Gastroesophageal sphincter (tissue), 3 donors: ENCODE measurements at regions not wholly inside any gene's neighbourhood (a gene's known extent, or its start where the extent isn't known, plus 50 kb on each side); places are given as distances from the start of the nearest gene placed in this dataset.

Source experiments
- POLR2AphosphoS5 ChIP-seq: sonication (generic); formaldehyde crosslinking; IDR thresholded peaks from one replicate; pipeline ENCODE4 v1.6.1; 2017; ENCODE audit warnings: antibody characterized with exemption
- TF ChIP-seq, protein P1 (sequence below), 4 experiments: fragments of 200-600 bp in 2 of 4; fragments of 450-650 bp in 2 of 4; sonication (generic) in 1 of 4; IDR thresholded peaks; one replicate each; pipeline ENCODE4 v1.5.1; 2017 to 2019; ENCODE audit warnings: antibody characterized with exemption in 4 of 4, mild to moderate bottlenecking in 2 of 4, moderate library complexity in 2 of 4

DNA sequence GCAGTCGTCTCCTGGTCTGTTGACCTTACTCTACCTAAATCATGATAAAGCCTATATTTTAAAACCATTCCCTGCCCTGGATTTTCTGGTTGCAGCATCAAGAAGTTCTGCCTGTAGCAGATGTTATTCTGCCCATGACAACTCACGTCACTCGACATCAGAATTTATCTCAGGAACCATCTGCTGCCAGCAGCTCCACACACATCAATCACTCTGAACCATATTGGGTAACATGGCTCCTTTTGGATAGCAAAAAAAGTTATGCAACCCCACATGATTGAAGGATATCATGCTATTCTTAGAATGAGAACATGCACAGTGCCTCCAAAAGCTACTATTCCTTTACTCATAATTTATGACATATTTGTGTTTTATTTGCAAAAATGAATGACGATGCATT lies 341.4 kb downstream of the DHRSX start:
- TF ChIP-seq, protein P1, sequence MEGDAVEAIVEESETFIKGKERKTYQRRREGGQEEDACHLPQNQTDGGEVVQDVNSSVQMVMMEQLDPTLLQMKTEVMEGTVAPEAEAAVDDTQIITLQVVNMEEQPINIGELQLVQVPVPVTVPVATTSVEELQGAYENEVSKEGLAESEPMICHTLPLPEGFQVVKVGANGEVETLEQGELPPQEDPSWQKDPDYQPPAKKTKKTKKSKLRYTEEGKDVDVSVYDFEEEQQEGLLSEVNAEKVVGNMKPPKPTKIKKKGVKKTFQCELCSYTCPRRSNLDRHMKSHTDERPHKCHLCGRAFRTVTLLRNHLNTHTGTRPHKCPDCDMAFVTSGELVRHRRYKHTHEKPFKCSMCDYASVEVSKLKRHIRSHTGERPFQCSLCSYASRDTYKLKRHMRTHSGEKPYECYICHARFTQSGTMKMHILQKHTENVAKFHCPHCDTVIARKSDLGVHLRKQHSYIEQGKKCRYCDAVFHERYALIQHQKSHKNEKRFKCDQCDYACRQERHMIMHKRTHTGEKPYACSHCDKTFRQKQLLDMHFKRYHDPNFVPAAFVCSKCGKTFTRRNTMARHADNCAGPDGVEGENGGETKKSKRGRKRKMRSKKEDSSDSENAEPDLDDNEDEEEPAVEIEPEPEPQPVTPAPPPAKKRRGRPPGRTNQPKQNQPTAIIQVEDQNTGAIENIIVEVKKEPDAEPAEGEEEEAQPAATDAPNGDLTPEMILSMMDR (IDR thresholded peaks at IDR 0.05) = no peak
- no peak for TF ChIP-seq POLR2AphosphoS5
